ENCODE measurements at regions not wholly inside any gene's neighbourhood (a gene's known extent, or its start where the extent isn't known, plus 50 kb on each side); places are given as distances from the start of the nearest gene placed in this dataset.

DNA sequence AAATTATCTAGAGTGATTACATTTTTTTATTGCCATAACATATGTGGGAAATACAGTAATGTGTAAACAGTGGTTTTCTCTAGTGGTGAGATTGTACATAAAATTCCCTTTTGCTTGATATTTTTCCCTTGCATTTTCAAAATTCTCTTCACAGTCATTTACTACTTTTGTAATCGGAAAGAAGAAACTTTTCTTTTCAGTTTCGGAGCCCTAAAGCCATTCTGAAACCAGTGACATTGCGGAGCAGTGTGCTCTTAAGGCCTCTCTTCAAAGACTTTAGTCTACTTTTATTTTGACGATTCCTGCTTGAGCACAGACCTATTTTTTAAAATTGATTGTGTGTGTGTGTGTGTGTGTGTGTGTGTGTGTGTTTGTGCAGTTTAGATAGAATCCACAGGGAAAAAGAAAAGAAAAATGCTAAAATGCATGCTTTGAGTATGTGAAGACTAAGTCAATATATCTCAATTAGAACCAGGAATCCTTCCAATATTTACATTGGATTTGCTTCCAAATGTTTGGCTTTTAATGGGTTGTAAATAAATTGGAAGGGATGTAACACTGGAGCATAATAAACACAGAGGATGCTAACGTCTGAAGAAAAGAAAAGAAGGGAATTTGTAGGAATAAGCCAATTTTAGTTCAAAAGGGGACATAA is 357.4 kb downstream of the RND3 start:
- ATAC-seq, result no peak
- Histone ChIP-seq H3K27me3 (ENCODE audit: insufficient read depth, low read length) (no peaks in the 10 kb centered on the region), H3K9me3 (ENCODE audit: control insufficient read depth in 1 of 2, insufficient read depth in 1 of 2, low read depth in 1 of 2, low read length in 2 of 2) (no peaks in the 10 kb centered on the region), H3K9me2 (ENCODE audit: insufficient read depth) (no peaks in the 10 kb centered on the region), H3K27ac (ENCODE audit: low read depth, low read length) (no peak overlapping the region), H3K9ac (ENCODE audit: low read length) (no peak overlapping the region), H3K36me3 (ENCODE audit: control insufficient read depth in 1 of 2, insufficient read depth in 2 of 2, low read length in 2 of 2) (no peaks in the 10 kb centered on the region), H3K4me3 (replicated peaks in 1 of 2; ENCODE audit: low read depth in 1 of 2, low read length in 2 of 2) (no peak overlapping the region), H2AFZ (ENCODE audit: low read depth, low read length, poor library complexity, severe bottlenecking) (no peak overlapping the region), H3K79me2 (ENCODE audit: insufficient read depth, low read length) (no peaks in the 10 kb centered on the region), H3K4me1 (ENCODE audit: control insufficient read depth in 1 of 2, insufficient read depth in 2 of 2, low read length in 2 of 2) (peaks cover 9 to 14% of the 10 kb centered on the region in 2 experiments), H3K4me2 (ENCODE audit: low read length) (no peak overlapping the region), H4K20me1 (ENCODE audit: insufficient read depth) (no peaks in the 10 kb centered on the region)
- BruUV-seq (replicated peaks), result no TSS peak
- intact Hi-C loops (cut with micrococcal nuclease), result loop anchor here (5.0 kb wide), 1 partner anchor 357 kb away; the partner anchor contains the start of gene RND3
- TF ChIP-seq ZBTB33 (IDR thresholded peaks at IDR 0.05; ENCODE audit: extremely low read depth, insufficient replicate concordance, low read length), result no peak
- ChIA-PET POLR2A (no interaction called here), RAD21 (ENCODE audit: low non-redundant PET in 1 of 2, low total read pairs in 2 of 2, uncharacterized antibody in 2 of 2, unreplicated experiment in 2 of 2) (no interaction called here), CTCF (no interaction called here)
- no peak for DNase-seq (ENCODE audit: low read depth, low spot score)

- ATAC-seq, result no peak
These were observed 359.5 kb downstream of the RND3 start for GRCh38 chr2:150127995-150128394.

More at GRCh38 chr2:150127995-150128394, 359.5 kb downstream of the RND3 start:
- H3K4me2 ChIP-seq (ENCODE audit: low read length), result no peak overlapping the region
- POLR2A ChIA-PET, result no interaction called here
- RAD21 ChIA-PET (ENCODE audit: low non-redundant PET in 1 of 2, low total read pairs in 2 of 2, uncharacterized antibody in 2 of 2, unreplicated experiment in 2 of 2), result no interaction called here
- BruUV-seq (replicated peaks), result no TSS peak
- H4K20me1 ChIP-seq (ENCODE audit: insufficient read depth), result no peaks in the 10 kb centered on the region
- DNase-seq (ENCODE audit: low read depth, low spot score), result no peak
- CTCF ChIA-PET, result no interaction called here
- no peak overlapping the region for H3K4me3 ChIP-seq (replicated peaks in 1 of 2; ENCODE audit: low read depth in 1 of 2, low read length in 2 of 2)
- no peaks in the 10 kb centered on the region for H3K36me3 ChIP-seq (ENCODE audit: control insufficient read depth in 1 of 2, insufficient read depth in 2 of 2, low read length in 2 of 2)
- H3K27ac ChIP-seq (ENCODE audit: low read depth, low read length), result no peak overlapping the region
- intact Hi-C loops (cut with micrococcal nuclease), result no loop called here
- no peaks in the 10 kb centered on the region for H3K79me2 ChIP-seq (ENCODE audit: insufficient read depth, low read length)
- no peak overlapping the region for H3K9ac ChIP-seq (ENCODE audit: low read length)
- no peaks in the 10 kb centered on the region for H3K9me3 ChIP-seq (ENCODE audit: control insufficient read depth in 1 of 2, insufficient read depth in 1 of 2, low read depth in 1 of 2, low read length in 2 of 2)
- TF ChIP-seq POLR2AphosphoS5 (IDR thresholded peaks at IDR 0.05; ENCODE audit: low read depth, low read length), result no peak
- TF ChIP-seq SIN3A (IDR thresholded peaks at IDR 0.05; ENCODE audit: low read depth), result no peak
- TF ChIP-seq, protein P1, sequence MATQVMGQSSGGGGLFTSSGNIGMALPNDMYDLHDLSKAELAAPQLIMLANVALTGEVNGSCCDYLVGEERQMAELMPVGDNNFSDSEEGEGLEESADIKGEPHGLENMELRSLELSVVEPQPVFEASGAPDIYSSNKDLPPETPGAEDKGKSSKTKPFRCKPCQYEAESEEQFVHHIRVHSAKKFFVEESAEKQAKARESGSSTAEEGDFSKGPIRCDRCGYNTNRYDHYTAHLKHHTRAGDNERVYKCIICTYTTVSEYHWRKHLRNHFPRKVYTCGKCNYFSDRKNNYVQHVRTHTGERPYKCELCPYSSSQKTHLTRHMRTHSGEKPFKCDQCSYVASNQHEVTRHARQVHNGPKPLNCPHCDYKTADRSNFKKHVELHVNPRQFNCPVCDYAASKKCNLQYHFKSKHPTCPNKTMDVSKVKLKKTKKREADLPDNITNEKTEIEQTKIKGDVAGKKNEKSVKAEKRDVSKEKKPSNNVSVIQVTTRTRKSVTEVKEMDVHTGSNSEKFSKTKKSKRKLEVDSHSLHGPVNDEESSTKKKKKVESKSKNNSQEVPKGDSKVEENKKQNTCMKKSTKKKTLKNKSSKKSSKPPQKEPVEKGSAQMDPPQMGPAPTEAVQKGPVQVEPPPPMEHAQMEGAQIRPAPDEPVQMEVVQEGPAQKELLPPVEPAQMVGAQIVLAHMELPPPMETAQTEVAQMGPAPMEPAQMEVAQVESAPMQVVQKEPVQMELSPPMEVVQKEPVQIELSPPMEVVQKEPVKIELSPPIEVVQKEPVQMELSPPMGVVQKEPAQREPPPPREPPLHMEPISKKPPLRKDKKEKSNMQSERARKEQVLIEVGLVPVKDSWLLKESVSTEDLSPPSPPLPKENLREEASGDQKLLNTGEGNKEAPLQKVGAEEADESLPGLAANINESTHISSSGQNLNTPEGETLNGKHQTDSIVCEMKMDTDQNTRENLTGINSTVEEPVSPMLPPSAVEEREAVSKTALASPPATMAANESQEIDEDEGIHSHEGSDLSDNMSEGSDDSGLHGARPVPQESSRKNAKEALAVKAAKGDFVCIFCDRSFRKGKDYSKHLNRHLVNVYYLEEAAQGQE (IDR thresholded peaks at IDR 0.05; ENCODE audit: low read depth), result no peak
- TF ChIP-seq JUND (IDR thresholded peaks at IDR 0.05), result no peak
- TF ChIP-seq EZH2phosphoT487 (IDR thresholded peaks at IDR 0.05; ENCODE audit: borderline replicate concordance), result no peak
- no peak for TF ChIP-seq ELF1 (IDR thresholded peaks at IDR 0.05; ENCODE audit: borderline replicate concordance, low read depth)
- no peak for TF ChIP-seq ZBTB33 (IDR thresholded peaks at IDR 0.05; ENCODE audit: extremely low read depth, insufficient replicate concordance, low read length)
- no peak for TF ChIP-seq YY1 (IDR thresholded peaks at IDR 0.05; ENCODE audit: extremely low read depth, insufficient replicate concordance, low read depth, low read length)
- H3K9me2 ChIP-seq (ENCODE audit: insufficient read depth), result no peaks in the 10 kb centered on the region
- H3K27me3 ChIP-seq (ENCODE audit: insufficient read depth, low read length), result no peaks in the 10 kb centered on the region
- no peaks in the 10 kb centered on the region for H3K4me1 ChIP-seq (ENCODE audit: control insufficient read depth in 1 of 2, insufficient read depth in 2 of 2, low read length in 2 of 2)
- H2AFZ ChIP-seq (ENCODE audit: low read depth, low read length, poor library complexity, severe bottlenecking), result no peak overlapping the region
